HEK293T (cell line): ENCODE measurements at regions not wholly inside any gene's neighbourhood (a gene's known extent, or its start where the extent isn't known, plus 50 kb on each side); places are given as distances from the start of the nearest gene placed in this dataset.

Experiments
- ARNT ChIP-seq: fragments of 450-650 bp; IDR thresholded peaks from 2 replicates; pipeline ENCODE4 v1.6.1; 2017; ENCODE audit warnings: mild to moderate bottlenecking
- FOXA1 ChIP-seq: fragments of 450-650 bp; IDR thresholded peaks from 2 replicates; pipeline ENCODE4 v1.6.1; 2016; ENCODE audit warnings: mild to moderate bottlenecking
- FOXM1 ChIP-seq: fragments of 450-650 bp; IDR thresholded peaks from 2 replicates; pipeline ENCODE4 v1.6.1; 2017; ENCODE audit warnings: mild to moderate bottlenecking, borderline replicate concordance
- LEF1 ChIP-seq: fragments of 450-650 bp; IDR thresholded peaks from 2 replicates; pipeline ENCODE4 v1.6.1; 2017; ENCODE audit warnings: mild to moderate bottlenecking, borderline replicate concordance
- PKNOX1 ChIP-seq: fragments of 450-650 bp; IDR thresholded peaks from 2 replicates; pipeline ENCODE4 v1.6.1; 2016
- SP1 ChIP-seq: fragments of 450-650 bp; IDR thresholded peaks from 2 replicates; pipeline ENCODE4 v1.6.1; 2017
- TARDBP ChIP-seq: fragments of 450-650 bp; IDR thresholded peaks from 2 replicates; pipeline ENCODE4 v1.6.1; 2016
- ZNF384 ChIP-seq: fragments of 450-650 bp; IDR thresholded peaks from 2 replicates; pipeline ENCODE4 v1.6.1; 2016

- TF ChIP-seq ARNT (no peak), FOXA1 (no peak), FOXM1 (no peak), LEF1 (no peak), PKNOX1 (no peak), TARDBP (no peak), ZNF384 (no peak), SP1 (no peak)
Observed at GRCh38 chr12:73632191-73632590, 905.4 kb upstream of the ATXN7L3B start.
